HS-5 (cell line): ENCODE measurements at regions not wholly inside any gene's neighbourhood (a gene's known extent, or its start where the extent isn't known, plus 50 kb on each side); places are given as distances from the start of the nearest gene placed in this dataset.
"Not testable (repeated sequence)": the region's sequence is repeated elsewhere in the genome, so short reads cannot be mapped to it uniquely, and the experiment has no call there.

Experiments
- DNase-seq: peaks from one replicate; pipeline ENCODE4 v3.0.0-alpha.2; 2012; ENCODE audit warnings: low read depth

DNA sequence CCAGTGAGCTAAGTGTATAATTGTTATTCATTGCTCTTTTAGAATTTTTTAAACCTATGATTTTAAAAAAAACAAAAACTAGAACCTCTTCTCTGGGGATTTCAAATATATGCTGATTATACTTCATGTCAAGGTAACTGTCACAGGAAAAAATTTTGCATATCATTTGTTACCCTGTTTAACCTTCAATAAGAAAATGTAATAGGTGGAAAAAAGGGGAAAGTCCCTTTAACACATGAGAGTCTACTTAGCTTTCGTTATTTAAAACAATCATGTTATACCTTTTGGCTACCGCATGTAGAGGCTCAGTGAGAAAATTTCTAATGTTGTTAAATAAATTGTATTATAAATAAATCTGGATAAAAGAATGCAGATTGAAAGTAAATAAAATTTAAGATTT lies 190.1 kb upstream of the AKR1E2 start:
- DNase-seq, result no peak

GRCh38 chr10:4635388-4635787 lies 190.6 kb upstream of the AKR1E2 start:
- no peak for DNase-seq

DNA sequence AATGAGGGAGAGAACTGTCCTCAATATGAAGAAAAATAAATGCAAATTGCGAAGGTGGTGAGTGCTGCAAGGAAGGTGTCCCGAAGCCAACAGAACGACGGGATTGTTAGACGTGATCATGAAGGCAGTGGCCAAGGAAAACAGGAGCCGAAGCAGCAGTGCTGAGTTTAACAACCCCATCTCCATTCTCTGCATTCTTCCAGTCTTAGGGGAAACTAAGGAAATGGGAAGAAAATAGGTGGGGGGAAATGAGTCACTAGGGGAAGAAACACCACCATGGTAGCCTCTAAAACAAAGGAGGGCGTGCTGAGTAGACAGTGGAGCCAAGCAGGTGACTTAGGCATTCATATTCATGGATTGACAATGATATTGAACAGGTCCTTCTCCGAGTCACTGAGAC lies 192.2 kb upstream of the AKR1E2 start:
- no peak for DNase-seq

GRCh38 chr10:4633186-4633585 lies 192.8 kb upstream of the AKR1E2 start:
- no peak for DNase-seq

DNA sequence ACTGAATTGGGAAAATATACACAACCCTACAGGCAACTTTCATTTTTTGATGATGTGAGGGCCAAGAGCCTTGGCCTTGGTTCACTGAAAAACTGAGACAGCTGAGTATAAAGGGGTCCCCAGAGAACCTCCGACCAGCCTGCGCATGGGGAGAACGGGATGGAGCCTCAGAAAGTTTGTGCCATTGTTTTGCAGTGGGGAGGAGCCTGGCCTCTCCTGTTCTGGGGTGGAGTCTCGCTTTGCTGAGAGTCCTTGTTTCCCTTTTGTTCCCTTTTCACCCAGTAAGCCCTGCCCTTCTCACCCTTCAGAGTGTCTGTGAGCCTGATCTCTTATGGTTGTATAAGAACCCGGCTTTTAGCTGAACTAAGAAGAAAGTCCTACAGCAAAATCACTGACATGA lies 193.2 kb upstream of the AKR1E2 start:
- no peak for DNase-seq

- DNase-seq, result no peak
Observed at GRCh38 chr10:4626919-4627318, 199.1 kb upstream of the AKR1E2 start.

- DNase-seq, result no peak
Observed at GRCh38 chr10:4623757-4624420, 202.1 kb upstream of the AKR1E2 start.

DNA sequence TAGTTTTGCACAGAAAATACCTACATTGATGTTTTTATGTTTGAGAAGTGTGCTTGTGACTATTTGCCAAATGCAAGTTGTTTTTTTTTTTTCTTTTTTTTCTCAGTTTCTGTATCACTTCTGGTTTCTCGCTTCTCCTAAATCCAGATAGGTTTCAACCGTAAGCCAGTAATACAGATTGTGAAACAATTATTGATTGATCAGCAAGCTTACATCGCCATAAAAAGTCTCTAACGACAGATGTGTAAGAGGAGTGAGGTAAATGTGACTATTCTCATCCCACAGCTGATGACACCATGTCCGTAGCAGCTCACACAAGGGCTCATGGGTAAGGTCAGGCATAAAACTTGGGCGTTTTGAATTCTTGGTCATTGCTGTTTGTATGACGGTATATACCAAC lies 202.8 kb upstream of the AKR1E2 start:
- no peak for DNase-seq

- no peak for DNase-seq
Observed at GRCh38 chr10:4622384-4622783, 203.6 kb upstream of the AKR1E2 start.

DNA sequence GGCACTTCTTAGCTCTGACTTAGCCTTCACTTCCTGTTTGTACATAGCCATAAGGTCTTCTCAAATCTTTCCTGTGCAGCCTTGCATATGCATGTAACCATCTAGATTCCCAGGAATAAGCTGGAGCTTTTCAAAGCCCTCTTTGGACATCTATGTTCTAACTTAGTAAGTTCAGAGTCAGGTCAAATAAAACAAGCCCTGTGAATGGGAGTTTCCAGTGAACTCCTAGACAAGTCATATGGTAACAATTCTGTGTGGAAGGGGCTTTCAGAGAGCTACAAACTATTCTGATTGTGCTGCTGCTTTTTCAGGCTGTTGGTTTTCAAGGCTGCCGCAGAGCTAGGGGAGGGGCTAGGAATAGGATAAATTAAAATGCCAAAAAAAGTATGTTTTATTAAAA lies 208.4 kb upstream of the AKR1E2 start:
- no peak for DNase-seq

DNA sequence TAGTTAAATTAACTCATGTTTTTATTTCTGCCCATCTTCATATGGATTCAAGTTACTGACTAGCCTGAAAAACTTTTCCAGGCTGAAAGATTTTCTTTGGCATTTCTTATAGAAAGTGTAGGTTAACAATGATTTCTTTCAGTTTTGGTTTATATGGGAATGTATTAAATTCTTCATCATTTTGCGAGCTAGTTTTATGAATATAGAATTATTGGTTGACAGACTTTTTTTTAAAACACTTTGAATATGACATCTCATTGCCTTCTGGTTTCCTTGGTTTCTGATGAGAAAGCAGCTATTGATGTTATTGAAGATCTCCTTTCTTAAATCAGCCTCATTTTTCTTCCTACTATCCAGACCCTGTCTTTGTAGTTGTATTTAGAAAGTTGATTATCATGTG lies 211.0 kb upstream of the AKR1E2 start:
- DNase-seq, result no peak

DNA sequence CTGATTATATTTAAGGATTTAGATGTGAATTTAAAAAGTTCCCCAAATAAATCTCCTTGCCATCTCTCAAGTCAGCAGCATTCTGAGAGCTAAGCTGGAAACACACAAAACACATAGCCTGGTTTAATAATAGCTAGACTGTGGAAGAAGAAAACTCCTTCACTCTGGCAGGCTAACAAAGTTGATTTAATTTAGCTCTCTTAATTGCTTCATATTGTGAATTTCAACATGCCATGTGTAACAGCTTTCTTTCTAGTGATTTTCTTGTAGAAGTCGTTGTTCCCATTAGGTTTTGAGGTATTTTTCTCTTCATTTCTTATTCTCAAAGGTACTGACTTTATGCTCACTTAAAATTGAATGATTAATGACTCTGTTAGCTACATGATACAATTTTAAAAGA lies 216.8 kb upstream of the AKR1E2 start:
- DNase-seq, result no peak

GRCh38 chr10:4607681-4608080 lies 218.3 kb upstream of the AKR1E2 start:
- no peak for DNase-seq

DNA sequence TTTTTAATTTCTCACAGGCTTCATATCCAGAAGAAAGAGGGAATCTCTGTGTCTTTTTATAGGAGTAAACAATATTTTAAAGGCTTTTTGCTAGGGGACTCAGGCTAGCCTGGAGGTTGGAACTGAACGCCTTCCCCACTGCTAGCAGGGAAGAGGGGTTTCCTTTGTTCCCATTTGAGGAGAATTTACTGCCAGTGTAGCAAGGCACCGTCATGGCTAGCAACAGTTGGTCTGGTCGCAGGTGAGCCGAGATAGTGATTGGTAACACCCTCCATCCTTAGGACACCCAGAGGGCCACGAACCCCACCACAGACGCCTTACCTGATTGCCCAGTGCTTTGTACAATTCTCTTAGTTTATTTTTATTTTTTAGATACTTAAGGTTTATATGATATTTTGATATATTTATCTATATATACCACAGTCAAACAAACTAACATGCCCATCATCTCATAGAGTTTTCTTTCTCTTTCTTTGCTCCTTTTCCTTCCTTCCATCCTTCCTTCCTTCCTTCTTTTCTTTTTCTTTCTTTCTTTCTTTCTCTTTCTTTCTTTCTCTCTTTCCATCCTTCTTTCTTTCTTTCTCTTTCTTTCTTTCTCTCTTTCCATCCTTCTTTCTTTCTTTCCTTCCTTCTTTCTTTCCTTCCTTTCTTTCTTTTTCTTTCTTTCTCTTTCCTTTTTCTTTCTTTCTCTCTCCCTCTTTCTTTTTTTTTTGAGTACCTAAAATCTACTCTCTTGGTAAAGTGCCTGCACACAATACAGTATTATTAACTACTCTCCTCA lies 219.0 kb upstream of the AKR1E2 start:
- DNase-seq, result no peak

DNA sequence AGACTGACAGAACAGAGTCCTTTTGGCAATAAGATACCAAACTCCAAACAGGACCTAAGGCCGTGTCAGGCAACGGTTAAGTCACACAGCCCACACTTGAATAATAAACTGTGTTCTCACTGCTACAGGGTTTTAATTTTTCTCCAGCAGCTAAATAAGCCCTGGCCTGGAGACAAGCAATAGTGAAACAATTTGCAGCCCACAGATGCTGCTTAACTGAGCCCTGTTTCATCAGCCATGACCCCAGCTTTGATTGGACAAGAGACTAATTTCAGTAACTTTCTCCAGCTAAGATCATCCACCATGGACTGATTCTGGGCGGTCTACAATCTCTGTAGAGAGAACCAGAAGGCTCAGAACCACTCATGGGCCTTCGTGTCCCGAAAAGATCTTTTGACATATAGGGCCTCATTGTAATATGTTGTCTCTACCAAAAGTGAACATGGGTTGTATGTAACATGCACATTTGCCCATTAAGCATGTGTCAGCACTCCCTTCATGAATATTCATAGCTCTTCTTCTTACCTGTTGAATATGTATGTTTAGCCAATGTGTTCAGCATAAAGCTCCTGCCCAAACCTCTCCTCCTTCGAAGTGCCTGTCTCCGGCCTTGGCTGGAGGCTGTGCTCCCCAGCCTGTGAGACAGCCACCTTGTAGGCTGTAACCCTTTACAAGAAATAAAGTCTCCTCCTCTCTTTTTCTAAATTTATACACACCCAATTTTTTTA lies 223.1 kb upstream of the AKR1E2 start:
- DNase-seq, result no peak

- no peak for DNase-seq
Observed at GRCh38 chr10:4599471-4599870, 226.5 kb upstream of the AKR1E2 start.

GRCh38 chr10:4597898-4598297 lies 228.1 kb upstream of the AKR1E2 start:
- DNase-seq, result not testable (repeated sequence)

GRCh38 chr10:4596951-4597350 lies 229.1 kb upstream of the AKR1E2 start:
- no peak for DNase-seq

- no peak for DNase-seq
Observed at GRCh38 chr10:4595719-4596319, 230.2 kb upstream of the AKR1E2 start.

GRCh38 chr10:4590807-4591206 lies 235.2 kb upstream of the AKR1E2 start:
- no peak for DNase-seq

DNA sequence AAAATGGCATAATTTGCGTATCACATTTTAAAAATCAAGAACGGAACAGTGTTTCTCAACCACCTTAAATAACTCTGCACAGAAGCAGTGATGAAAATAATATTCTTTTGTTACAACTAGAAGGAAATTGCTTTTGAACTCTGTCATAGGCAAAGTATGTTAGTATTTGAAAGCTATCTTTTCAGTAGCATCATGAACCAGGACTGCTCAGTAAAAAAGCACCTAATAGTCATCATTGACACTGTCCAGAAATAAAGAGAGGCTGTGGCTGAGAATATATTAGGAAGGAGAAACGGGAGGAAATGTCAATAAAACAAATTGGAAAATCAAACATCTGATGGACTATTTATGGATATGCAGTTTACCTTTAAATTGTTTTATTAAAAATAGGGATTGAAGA lies 237.2 kb upstream of the AKR1E2 start:
- DNase-seq, result no peak

DNA sequence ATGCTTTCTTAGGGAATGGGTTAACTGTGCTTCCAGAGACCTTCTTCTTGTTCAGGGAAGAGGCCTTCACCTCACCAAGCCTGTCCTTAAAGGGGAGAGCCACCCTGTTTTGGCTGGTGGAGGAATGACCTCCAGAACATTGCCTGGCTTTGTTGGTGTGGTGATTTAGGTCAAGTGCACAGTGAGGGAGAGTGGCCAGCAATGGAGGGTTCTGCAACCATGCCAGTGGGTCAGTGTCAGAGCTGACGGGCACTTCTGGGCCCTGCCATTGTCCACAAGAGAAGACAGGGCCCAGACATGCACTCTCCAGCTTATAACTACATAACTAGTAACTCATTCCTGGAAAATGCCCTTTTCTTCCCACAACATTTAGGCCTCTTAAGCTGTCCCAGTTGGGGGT lies 238.5 kb upstream of the AKR1E2 start:
- no peak for DNase-seq

DNA sequence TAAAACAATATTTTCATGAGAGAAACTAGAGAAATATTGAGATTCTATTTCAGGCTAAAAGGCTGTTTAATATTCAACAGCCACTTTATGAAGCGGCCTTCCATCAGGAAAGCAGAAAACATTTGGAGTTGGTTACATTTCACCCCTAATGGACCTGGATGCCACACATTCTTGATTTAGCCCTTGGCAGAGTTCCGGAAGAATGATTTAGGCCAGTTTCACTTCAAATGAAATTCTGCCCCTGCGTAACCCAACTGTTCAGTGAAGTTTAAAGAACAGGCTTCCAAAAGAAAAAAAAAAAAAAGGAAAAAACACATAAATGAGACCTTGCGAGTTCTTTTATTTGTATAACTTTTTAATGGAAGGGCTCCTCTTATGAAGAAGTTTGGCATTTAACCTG lies 239.2 kb upstream of the AKR1E2 start:
- DNase-seq, result no peak
